IMR-90 (cell line): ENCODE measurements at regions not wholly inside any gene's neighbourhood (a gene's known extent, or its start where the extent isn't known, plus 50 kb on each side); places are given as distances from the start of the nearest gene placed in this dataset.

Source experiments
- ATAC-seq: fragments of 200-7000 bp; cut with Tn5 transposase; 2 replicates; pipeline ENCODE4 v1.9.1; 2020; ENCODE audit warnings: low read depth, mild to moderate bottlenecking, moderate library complexity
- BruUV-seq: library from RNA; stranded (reverse); fragments of 400-500 nt; replicated peaks from 2 replicates; lab custom pipeline; 2021; lab: Mats Ljungman, UMichigan
- CTCF ChIA-PET: fragments of 300-600 bp; formaldehyde crosslinking; extraction: SDS; loops from one replicate; lab custom pipeline; 2021; ENCODE audit warnings: antibody characterized with exemption; lab: Yijun Ruan, JAX
- POLR2A ChIA-PET: fragments of 300-600 bp; sonication (Branson Sonifier 250); formaldehyde crosslinking; loops from one replicate; lab custom pipeline; 2022; ENCODE audit warnings: antibody characterized with exemption; ENCODE audit not compliant: unreplicated experiment; lab: Charles Lee
- DNase-seq: peaks from one replicate; pipeline ENCODE4 v3.0.0; 2013
- H2AFZ ChIP-seq: replicated peaks from 2 replicates; pipeline ENCODE3; 2013; ENCODE audit warnings: low read length, mild to moderate bottlenecking; ENCODE audit not compliant: poor library complexity
- H2AK5ac ChIP-seq: 2 replicates; pipeline ENCODE4 v1.6.1; 2013; ENCODE audit warnings: low read depth, low read length, inconsistent platforms
- H2AK9ac ChIP-seq: replicated peaks from 2 replicates; pipeline ENCODE3; 2013; ENCODE audit warnings: mild to moderate bottlenecking, low read depth, low read length, moderate library complexity; ENCODE audit not compliant: poor library complexity
- H2BK120ac ChIP-seq: 2 replicates; pipeline ENCODE4 v1.6.1; 2013; ENCODE audit warnings: low read depth, low read length, inconsistent platforms
- H2BK15ac ChIP-seq: 3 replicates; pipeline ENCODE4 v1.6.1; 2013; ENCODE audit warnings: low read depth, low read length, inconsistent platforms
- H2BK20ac ChIP-seq: 2 replicates; pipeline ENCODE4 v1.6.1; 2013; ENCODE audit warnings: low read depth, mild to moderate bottlenecking, inconsistent platforms, low read length, moderate library complexity
- H2BK5ac ChIP-seq: 2 replicates; pipeline ENCODE4 v1.6.1; 2013; ENCODE audit warnings: mild to moderate bottlenecking, low read depth, low read length, inconsistent platforms; ENCODE audit not compliant: poor library complexity, severe bottlenecking
- H3K14ac ChIP-seq: replicated peaks from 2 replicates; pipeline ENCODE4 v1.6.1; 2013; ENCODE audit warnings: low read depth, low read length, inconsistent platforms
- H3K18ac ChIP-seq: 2 replicates; pipeline ENCODE4 v1.6.1; 2013; ENCODE audit warnings: low read depth, low read length, control low read depth
- H3K23ac ChIP-seq: 2 replicates; pipeline ENCODE4 v1.6.1; 2013; ENCODE audit warnings: low read depth, low read length, inconsistent platforms
- H3K27ac ChIP-seq: 2 replicates; pipeline ENCODE4 v1.5.1; 2013; ENCODE audit warnings: mild to moderate bottlenecking, control low read depth, low read length; ENCODE audit not compliant: insufficient read depth
- H3K27me3 ChIP-seq: 2 replicates; pipeline ENCODE4 v1.6.1; 2013; ENCODE audit warnings: low read length; ENCODE audit not compliant: control insufficient read depth, insufficient read depth
- H3K36me3 ChIP-seq: 2 replicates; pipeline ENCODE4 v1.6.1; 2013; ENCODE audit warnings: low read length, mixed read lengths; ENCODE audit not compliant: control insufficient read depth, insufficient read depth
- H3K4ac ChIP-seq: 2 replicates; pipeline ENCODE4 v1.6.1; 2013; ENCODE audit warnings: low read depth, low read length, inconsistent platforms
- H3K4me1 ChIP-seq: 2 replicates; pipeline ENCODE4 v1.6.1; 2013; ENCODE audit warnings: low read length, mixed read lengths; ENCODE audit not compliant: control insufficient read depth, insufficient read depth
- H3K4me2 ChIP-seq: 2 replicates; pipeline ENCODE4 v1.6.1; 2013; ENCODE audit warnings: low read depth, mild to moderate bottlenecking, control low read depth, low read length, moderate library complexity
- H3K4me3 ChIP-seq: 2 replicates; pipeline ENCODE4 v1.5.1; 2013; ENCODE audit warnings: low read depth, mild to moderate bottlenecking, control low read depth, low read length, moderate library complexity; ENCODE audit not compliant: insufficient read depth
- H3K56ac ChIP-seq: 2 replicates; pipeline ENCODE4 v1.6.1; 2013; ENCODE audit warnings: low read length, inconsistent platforms; ENCODE audit not compliant: insufficient read depth; ENCODE audit errors: extremely low read depth
- H3K79me1 ChIP-seq, 2 experiments: 2 replicates each; pipeline ENCODE4 v1.6.1; 2013; ENCODE audit warnings: low read length in 2 of 2, inconsistent platforms in 1 of 2, low read depth in 1 of 2
- H3K9ac ChIP-seq: 2 replicates; pipeline ENCODE4 v1.6.1; 2013; ENCODE audit warnings: low read depth, low read length, control low read depth
- H3K9me1 ChIP-seq: 2 replicates; pipeline ENCODE4 v1.6.1; 2013; ENCODE audit warnings: low read length, inconsistent platforms; ENCODE audit not compliant: insufficient read depth
- H3K9me3 ChIP-seq: 2 replicates; pipeline ENCODE4 v1.6.1; 2013; ENCODE audit warnings: low read length; ENCODE audit not compliant: control insufficient read depth, insufficient read depth
- H4K20me1 ChIP-seq: 2 replicates; pipeline ENCODE4 v1.6.1; 2013; ENCODE audit warnings: low read length, inconsistent platforms; ENCODE audit not compliant: insufficient read depth
- H4K5ac ChIP-seq: 2 replicates; pipeline ENCODE4 v1.6.1; 2013; ENCODE audit warnings: mild to moderate bottlenecking, low read depth, low read length, control low read depth
- H4K8ac ChIP-seq, 2 experiments: 2 replicates each; pipeline ENCODE4 v1.6.1; 2013; ENCODE audit warnings: low read depth in 2 of 2, low read length in 2 of 2, control low read depth in 1 of 2, inconsistent platforms in 1 of 2
- H4K91ac ChIP-seq: 2 replicates; pipeline ENCODE4 v1.6.1; 2013; ENCODE audit warnings: low read depth, low read length, inconsistent platforms; ENCODE audit not compliant: insufficient read depth
- CEBPB ChIP-seq: IDR thresholded peaks from 2 replicates; pipeline ENCODE4 v1.6.1; 2012; ENCODE audit warnings: low read depth, low read length, improper control_type of control experiment
- CHD1 ChIP-seq: IDR thresholded peaks from 2 replicates; pipeline ENCODE4 v1.6.1; 2012; ENCODE audit warnings: low read depth, low read length, improper control_type of control experiment
- CTCF ChIP-seq: conservative IDR thresholded peaks from 2 replicates; pipeline ENCODE4 v1.5.1; 2012; ENCODE audit warnings: mild to moderate bottlenecking, low read depth, low read length, improper control_type of control experiment
- FOS ChIP-seq: fragments of 150-350 bp; IDR thresholded peaks from 2 replicates; pipeline ENCODE4 v1.6.1; 2016; ENCODE audit warnings: low read depth, low read length
- MAFK ChIP-seq: IDR thresholded peaks from 2 replicates; pipeline ENCODE4 v1.6.1; 2012; ENCODE audit warnings: low read depth, low read length, improper control_type of control experiment
- POLR2A ChIP-seq: IDR thresholded peaks from 2 replicates; pipeline ENCODE4 v1.6.1; 2012; ENCODE audit warnings: mild to moderate bottlenecking, low read depth, low read length
- RAD21 ChIP-seq: IDR thresholded peaks from 2 replicates; pipeline ENCODE4 v1.6.1; 2012; ENCODE audit warnings: low read length, improper control_type of control experiment
- USF2 ChIP-seq: fragments of 150-350 bp; IDR thresholded peaks from 2 replicates; pipeline ENCODE4 v1.6.1; 2017; ENCODE audit warnings: mild to moderate bottlenecking, antibody characterized with exemption, low read length, low read depth
- WGBS, 2 experiments: methylation state at CpG; one replicate each; pipeline versions ENCODE4 v1.1.5 to v1.1.7; 2013; ENCODE audit warnings: missing lambda C conversion rate in 2 of 2; ENCODE audit not compliant: insufficient read length in 1 of 2; ENCODE audit errors: extremely low coverage in 2 of 2; 5-methylcytosine and 5-hydroxymethylcytosine counted together
- dilution Hi-C: fragments of 300-500 bp; cut with HindIII; formaldehyde crosslinking; loops from one replicate; pipeline ENCODE4 v1.14.3; 2018; ENCODE audit warnings: low sequenced_read_pairs; ENCODE audit not compliant: unreplicated experiment
- in situ Hi-C: fragments of 300-500 bp; cut with MboI; formaldehyde crosslinking; loops from 3 replicates; pipeline ENCODE4 v1.14.3; 2019; ENCODE audit warnings: low sequenced_read_pairs, inconsistent platforms, mixed read lengths
- intact Hi-C: fragments of 100-400 bp; cut with micrococcal nuclease; formaldehyde crosslinking; loops from 2 replicates; pipeline ENCODE4 v1.10.0; 2022
- TF ChIP-seq, protein P1 (sequence below): fragments of 150-350 bp; IDR thresholded peaks from 2 replicates; pipeline ENCODE4 v1.6.1; 2016; ENCODE audit warnings: low read depth, mild to moderate bottlenecking, low read length, moderate library complexity, borderline replicate concordance

DNA sequence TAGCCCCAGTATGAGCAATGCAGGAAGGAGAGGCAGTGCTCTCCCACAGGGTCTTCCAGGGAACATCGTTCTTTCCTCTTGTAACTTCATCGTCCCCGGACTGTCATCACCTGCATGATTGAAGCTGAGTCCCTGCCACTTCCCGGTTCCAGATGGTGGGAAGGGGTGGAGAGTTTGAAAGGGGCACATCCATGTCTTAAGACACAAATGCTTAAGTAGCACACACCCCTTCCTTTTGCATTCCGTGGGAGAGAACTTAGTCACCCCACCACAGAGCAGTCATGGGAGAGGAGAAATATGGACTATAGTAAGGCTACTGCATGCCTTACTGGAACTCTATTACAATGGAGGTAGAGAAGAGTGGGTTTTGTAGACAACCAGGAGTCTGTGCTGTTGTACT, 165.3 kb upstream of the GAS1 start:
- no peak overlapping the region for H2AK9ac ChIP-seq
- H2AFZ ChIP-seq, result peak overlapping the region; percentile 48
- no peak overlapping the region for H3K4ac ChIP-seq
- H4K20me1 ChIP-seq, result no peaks in the 10 kb centered on the region
- in situ Hi-C loops (no loop called here), dilution Hi-C loops (no loop called here), intact Hi-C loops (no loop called here)
- H3K36me3 ChIP-seq, result no peaks in the 10 kb centered on the region
- peak; percentile 48 for DNase-seq
- BruUV-seq, result no TSS peak
- no peak overlapping the region for H3K4me2 ChIP-seq
- H2BK120ac ChIP-seq, result no peak overlapping the region
- no peak overlapping the region for H3K27ac ChIP-seq
- H3K14ac ChIP-seq, result no peak overlapping the region
- no peaks in the 10 kb centered on the region for H3K27me3 ChIP-seq
- no peak overlapping the region for H2BK5ac ChIP-seq
- ATAC-seq, result no peak
- no peak overlapping the region for H3K4me3 ChIP-seq
- TF ChIP-seq USF2, result no peak
- no peak for TF ChIP-seq FOS
- TF ChIP-seq CEBPB, result no peak
- TF ChIP-seq CHD1, result no peak
- TF ChIP-seq POLR2A, result no peak
- TF ChIP-seq, protein P1, sequence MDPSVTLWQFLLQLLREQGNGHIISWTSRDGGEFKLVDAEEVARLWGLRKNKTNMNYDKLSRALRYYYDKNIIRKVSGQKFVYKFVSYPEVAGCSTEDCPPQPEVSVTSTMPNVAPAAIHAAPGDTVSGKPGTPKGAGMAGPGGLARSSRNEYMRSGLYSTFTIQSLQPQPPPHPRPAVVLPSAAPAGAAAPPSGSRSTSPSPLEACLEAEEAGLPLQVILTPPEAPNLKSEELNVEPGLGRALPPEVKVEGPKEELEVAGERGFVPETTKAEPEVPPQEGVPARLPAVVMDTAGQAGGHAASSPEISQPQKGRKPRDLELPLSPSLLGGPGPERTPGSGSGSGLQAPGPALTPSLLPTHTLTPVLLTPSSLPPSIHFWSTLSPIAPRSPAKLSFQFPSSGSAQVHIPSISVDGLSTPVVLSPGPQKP, result no peak
- no peak for TF ChIP-seq MAFK
- no peak for TF ChIP-seq RAD21
- TF ChIP-seq CTCF, result no peak
- H3K79me1 ChIP-seq, result no peaks in the 10 kb centered on the region
- no peak overlapping the region for H3K56ac ChIP-seq
- no CpG with 5 or more reads among the region's 5 CpGs for WGBS, 2 experiments
- no peak overlapping the region for H3K9ac ChIP-seq
- 0 out of 2 replicates have a peak, but pooled peaks cover 3% of the 10 kb centered on the region for H3K9me1 ChIP-seq
- H4K91ac ChIP-seq, result 0 out of 2 replicates have a peak overlapping the region, but pooled peaks have one; percentile 1
- H2BK20ac ChIP-seq, result no peak overlapping the region
- H2BK15ac ChIP-seq, result peak overlapping the region; percentile 11; the same call in 1 of the 3 replicates
- H2AK5ac ChIP-seq, result no peak overlapping the region
- peaks cover 3% of the 10 kb centered on the region for H3K9me3 ChIP-seq
- H4K5ac ChIP-seq, result no peak overlapping the region; the same call in 1 of the 2 replicates
- no peak overlapping the region; the same call in 1 of the 2 replicates for H3K18ac ChIP-seq
- H3K23ac ChIP-seq, result no peak overlapping the region
- peaks cover 9% of the 10 kb centered on the region for H3K4me1 ChIP-seq
- POLR2A ChIA-PET, result no interaction called here
- H4K8ac ChIP-seq, result peak overlapping the region in 1 of 2 experiments; percentile 51; a peak in 1 of 4 replicates
- CTCF ChIA-PET, result no interaction called here
